Stimulated activated CD4-positive, alpha-beta T cell treated with anti-CD3 and anti-CD28 coated beads, Interleukin-12 subunit alpha, Interleukin-12 subunit beta, amount 100 ng/mL, for 48 hours (primary cell): ENCODE measurements at regions not wholly inside any gene's neighbourhood (a gene's known extent, or its start where the extent isn't known, plus 50 kb on each side); places are given as distances from the start of the nearest gene placed in this dataset.
A peak's percentile ranks its signal among the peaks of the same experiment; 100 is the strongest.

Experiments used
- DNase-seq, 3 donors: peaks; one replicate each; pipeline ENCODE4 v3.0.0-alpha.2; 2020; ENCODE audit warnings: low read depth in 2 of 3, low spot score in 1 of 3

DNA sequence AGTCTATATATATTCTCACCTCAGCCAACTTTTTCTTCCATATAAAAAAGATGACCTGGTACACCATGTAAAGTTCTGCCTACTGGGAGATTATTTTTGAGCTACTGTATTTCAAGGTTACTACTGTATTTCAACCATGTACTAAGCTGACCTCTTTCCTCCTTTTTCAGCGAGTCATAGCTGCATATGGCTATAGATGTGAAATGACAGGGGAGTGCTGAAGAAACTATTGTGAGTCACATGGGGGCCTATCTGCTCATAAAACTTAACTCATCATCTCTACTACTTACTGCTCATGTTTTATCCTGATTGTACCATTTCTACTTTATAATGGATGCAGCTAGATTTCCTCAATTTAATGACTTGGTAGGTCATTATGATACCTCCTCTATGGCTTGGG, 571.4 kb upstream of the ATP2B1 start:
- DNase-seq, result no peak

GRCh38 chr12:90275088-90275487, 566.5 kb upstream of the ATP2B1 start:
- no peak for DNase-seq

DNA sequence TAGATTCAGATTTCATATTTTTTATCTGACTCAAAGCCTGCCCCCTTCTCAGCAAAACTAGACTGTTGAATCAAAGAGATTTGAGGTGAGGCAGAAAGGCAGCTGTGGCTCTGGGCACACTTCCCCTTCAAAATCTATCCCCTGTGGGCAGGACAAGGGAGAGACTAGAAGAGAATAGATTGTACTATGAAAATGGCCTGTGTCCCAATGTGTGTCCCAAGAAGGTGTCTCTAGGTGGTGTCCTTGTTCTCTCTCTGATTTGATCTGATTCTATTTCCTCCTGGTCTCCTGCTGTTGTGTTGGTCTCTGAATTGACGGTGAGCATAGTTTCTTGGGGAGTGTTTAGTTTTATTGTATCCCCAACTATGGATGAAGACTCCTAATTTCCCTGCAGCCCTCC, 565.8 kb upstream of the ATP2B1 start:
- DNase-seq, result no peak

DNA sequence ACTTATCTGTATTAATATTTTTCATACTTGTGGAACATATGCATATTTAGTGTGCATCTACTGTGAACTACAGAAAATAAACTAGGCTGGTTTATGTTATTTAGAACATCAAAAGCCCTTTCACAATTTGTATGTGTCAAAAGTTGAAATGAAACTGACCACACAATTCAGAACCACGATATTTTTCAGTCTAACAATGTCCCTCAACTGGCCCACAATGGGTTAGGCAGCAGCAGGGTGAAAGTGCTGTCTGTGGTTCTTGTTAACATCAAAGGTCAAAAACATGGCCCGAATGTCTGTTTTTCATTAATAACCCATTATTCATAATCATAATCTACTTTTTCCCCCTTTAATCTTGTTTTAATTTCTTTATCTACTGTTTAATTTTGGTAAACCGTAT, 559.9 kb upstream of the ATP2B1 start:
- DNase-seq, result no peak

DNA sequence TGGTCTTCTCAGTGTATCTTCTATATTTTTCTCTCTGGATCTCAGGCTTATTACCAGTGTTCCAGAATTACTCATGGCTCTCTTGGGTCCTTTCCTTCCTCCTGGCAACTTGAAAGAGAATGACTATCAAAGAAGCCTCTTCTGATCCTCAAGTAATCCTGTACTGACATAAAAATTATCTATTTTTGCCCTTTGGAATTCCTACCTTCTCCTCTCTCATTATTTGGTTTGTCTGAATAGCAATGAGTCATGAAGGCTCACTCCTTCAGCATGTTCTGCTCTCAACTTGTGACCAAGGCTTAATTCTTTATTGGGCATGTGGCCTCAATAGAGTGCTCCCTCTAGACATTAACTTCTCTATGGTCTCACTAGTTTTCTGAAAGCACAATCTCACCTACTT, 553.6 kb upstream of the ATP2B1 start:
- DNase-seq, result no peak

- DNase-seq, result no peak
Measured at GRCh38 chr12:90261283-90261682, 552.6 kb upstream of the ATP2B1 start.

GRCh38 chr12:90260136-90260535, 551.5 kb upstream of the ATP2B1 start:
- no peak for DNase-seq

DNA sequence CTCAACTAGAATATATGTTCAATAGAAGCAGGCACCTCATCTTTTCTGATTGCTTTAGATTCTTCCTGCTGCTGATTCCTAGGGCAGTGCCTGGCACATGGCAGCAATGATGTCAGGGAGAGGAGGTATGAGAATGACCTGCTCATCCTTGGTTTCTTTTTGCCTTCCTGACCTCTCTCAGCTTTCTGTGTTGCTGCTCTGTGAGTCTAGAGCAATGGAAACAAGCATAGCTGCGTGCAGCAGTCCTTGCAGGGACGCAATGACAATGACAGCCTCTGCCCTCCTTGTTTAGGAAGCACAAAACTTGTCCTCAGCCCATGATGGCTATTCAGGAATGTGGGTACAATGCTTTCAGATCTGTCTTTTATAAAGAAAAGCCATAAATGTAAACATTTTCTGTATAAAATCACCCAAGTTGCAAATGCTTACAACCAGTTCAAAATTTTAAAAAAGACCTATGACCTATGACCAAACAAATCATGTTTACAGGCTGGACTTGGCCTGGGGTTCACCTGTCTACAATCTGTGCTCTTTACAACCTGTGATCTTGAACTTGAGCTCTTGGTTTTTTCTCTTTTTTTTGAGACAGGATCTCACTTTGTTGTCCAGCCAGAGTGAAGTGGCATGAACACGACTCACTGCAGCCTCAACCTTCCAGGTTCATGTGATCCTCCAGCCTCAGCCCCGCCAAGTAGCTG, 549.4 kb upstream of the ATP2B1 start:
- no peak for DNase-seq

DNA sequence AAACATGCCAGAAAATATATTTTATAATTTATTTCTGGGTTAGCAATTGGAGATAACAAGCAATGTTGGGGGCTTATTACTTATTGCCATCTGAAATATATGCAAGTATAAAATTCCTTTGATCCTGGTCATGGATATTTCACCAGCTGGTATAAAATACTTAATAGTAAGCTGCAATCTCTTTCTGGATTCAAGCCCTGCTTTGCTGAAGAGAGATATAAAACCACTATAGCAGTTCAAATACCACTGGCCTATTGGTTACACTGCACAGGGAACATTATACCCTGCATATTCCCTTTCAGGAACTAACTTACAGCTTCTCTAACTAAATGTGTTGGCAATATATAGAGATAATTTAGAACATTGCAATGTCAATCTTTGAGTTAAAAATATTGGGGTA, 546.2 kb upstream of the ATP2B1 start:
- no peak for DNase-seq

- DNase-seq, result peak; percentile 11 to 18 (median 16)
Measured at GRCh38 chr12:90253674-90254181, 545.1 kb upstream of the ATP2B1 start.

DNA sequence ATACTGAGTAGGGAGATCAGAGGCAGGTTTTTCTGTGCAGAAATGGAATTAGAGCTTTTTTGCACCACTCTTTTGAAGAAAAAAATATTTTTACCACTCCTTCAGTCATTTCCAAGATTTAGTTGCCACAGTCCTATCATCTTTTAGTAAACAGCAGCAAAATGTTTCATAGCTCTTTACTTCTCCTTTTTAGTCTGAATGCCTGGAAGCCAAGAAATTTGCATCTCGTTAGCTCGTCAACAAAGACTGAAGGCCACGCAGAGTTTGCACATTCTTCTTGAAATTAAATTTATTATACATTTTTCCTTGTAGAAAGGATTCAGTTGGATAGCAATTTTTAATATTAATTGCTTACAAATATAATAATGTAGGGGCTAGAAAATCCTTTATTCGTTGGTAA, 544.5 kb upstream of the ATP2B1 start:
- DNase-seq, result no peak

- DNase-seq, result no peak
Measured at GRCh38 chr12:90250766-90251165, 542.1 kb upstream of the ATP2B1 start.

- DNase-seq, result no peak
Measured at GRCh38 chr12:90250042-90250441, 541.4 kb upstream of the ATP2B1 start.

GRCh38 chr12:90246688-90247087, 538.0 kb upstream of the ATP2B1 start:
- DNase-seq, result no peak

GRCh38 chr12:90245391-90245790, 536.8 kb upstream of the ATP2B1 start:
- no peak for DNase-seq

DNA sequence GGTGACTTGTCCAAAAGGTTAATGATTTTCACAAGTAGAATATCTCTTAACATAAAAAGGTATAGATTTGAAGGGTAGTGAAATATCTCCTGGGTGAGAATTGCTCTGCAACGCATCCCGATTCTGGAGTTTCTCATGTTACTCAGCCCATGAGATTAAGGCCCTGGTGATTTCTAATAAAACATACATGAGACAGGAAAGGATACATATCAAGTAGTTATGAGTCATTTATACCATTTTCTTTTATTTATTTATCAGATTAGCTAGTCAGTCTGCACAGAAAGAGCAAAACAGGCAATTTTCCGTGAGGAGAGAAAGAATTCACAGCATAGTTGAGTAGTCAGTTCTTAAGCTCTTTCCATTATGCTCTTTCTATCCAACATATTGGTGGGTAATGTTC, 535.6 kb upstream of the ATP2B1 start:
- DNase-seq, result no peak

- no peak for DNase-seq
Measured at GRCh38 chr12:90243211-90243610, 534.6 kb upstream of the ATP2B1 start.

DNA sequence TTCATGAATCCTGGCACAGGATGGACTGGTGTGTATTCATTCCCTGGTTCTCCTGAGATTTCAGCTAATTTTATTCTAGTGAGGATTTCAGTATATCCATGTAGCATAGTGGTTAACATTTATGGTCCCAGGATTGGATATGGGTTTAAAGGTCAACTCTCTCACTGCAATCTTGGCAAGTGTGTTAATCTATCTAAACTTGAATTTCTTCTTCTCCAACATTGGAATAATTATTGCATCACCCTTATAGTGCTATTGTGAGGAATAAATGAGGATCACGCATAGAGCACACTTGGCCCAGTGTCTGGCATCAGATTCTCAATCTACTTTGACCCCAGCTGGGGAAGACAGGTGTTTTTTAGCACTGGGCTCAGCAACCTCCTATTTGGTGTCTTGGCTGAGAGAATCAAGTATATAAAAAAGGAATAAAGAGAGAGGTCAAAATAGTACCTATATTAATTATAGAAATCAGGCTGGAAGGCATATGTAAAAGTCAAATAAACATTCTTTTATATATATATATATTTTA, 531.2 kb upstream of the ATP2B1 start:
- no peak for DNase-seq

GRCh38 chr12:90238663-90239271, 530.1 kb upstream of the ATP2B1 start:
- DNase-seq, result no peak

GRCh38 chr12:90237841-90238240, 529.2 kb upstream of the ATP2B1 start:
- DNase-seq, result no peak

GRCh38 chr12:90235642-90236041, 527.0 kb upstream of the ATP2B1 start:
- no peak for DNase-seq

- DNase-seq, result no peak
Measured at GRCh38 chr12:90234472-90234871, 525.8 kb upstream of the ATP2B1 start.
